Neural progenitor cell (in vitro differentiated cells): ENCODE measurements at regions not wholly inside any gene's neighbourhood (a gene's known extent, or its start where the extent isn't known, plus 50 kb on each side); places are given as distances from the start of the nearest gene placed in this dataset.
A peak's percentile ranks its signal among the peaks of the same experiment; 100 is the strongest.

Experiments
- DNase-seq: peaks from one replicate; pipeline ENCODE4 v3.0.0-alpha.2; 2016; ENCODE audit warnings: low spot score
- H2AFZ ChIP-seq: fragments of 200-600 bp; sonication (generic); replicated peaks from 2 replicates; pipeline ENCODE4 v1.6.1; 2016; ENCODE audit warnings: antibody characterized with exemption
- H3F3A ChIP-seq: fragments of 200-600 bp; sonication (generic); 2 replicates; pipeline ENCODE4 v1.6.1; 2016; ENCODE audit warnings: antibody characterized with exemption, low read depth
- H3K27ac ChIP-seq: fragments of 200-600 bp; sonication (generic); 2 replicates; pipeline ENCODE4 v1.5.1; 2016; ENCODE audit warnings: mild to moderate bottlenecking
- H3K27me3 ChIP-seq: fragments of 200-600 bp; sonication (generic); 2 replicates; pipeline ENCODE4 v1.6.1; 2016; ENCODE audit warnings: mild to moderate bottlenecking, moderate library complexity
- H3K36me3 ChIP-seq: fragments of 200-600 bp; sonication (generic); 2 replicates; pipeline ENCODE4 v1.5.1; 2016
- H3K4me1 ChIP-seq: fragments of 200-600 bp; sonication (generic); 2 replicates; pipeline ENCODE4 v1.6.1; 2016; ENCODE audit warnings: mixed run types
- H3K4me2 ChIP-seq: fragments of 200-600 bp; sonication (generic); 2 replicates; pipeline ENCODE4 v1.6.1; 2016
- H3K4me3 ChIP-seq: fragments of 200-600 bp; sonication (generic); 2 replicates; pipeline ENCODE4 v1.5.1; 2016
- H3K79me2 ChIP-seq: fragments of 200-600 bp; sonication (generic); 2 replicates; pipeline ENCODE4 v1.6.1; 2016; ENCODE audit warnings: low read depth
- H3K9ac ChIP-seq: fragments of 200-600 bp; sonication (generic); 2 replicates; pipeline ENCODE4 v1.6.1; 2016
- H3K9me3 ChIP-seq: fragments of 200-600 bp; sonication (generic); 2 replicates; pipeline ENCODE4 v1.5.1; 2016; ENCODE audit warnings: low read depth
- H4K20me1 ChIP-seq: fragments of 200-600 bp; sonication (generic); 2 replicates; pipeline ENCODE4 v1.6.1; 2016; ENCODE audit warnings: low read depth
- H3K27ac Mint-ChIP-seq: 3 replicates; pipeline ENCODE4 v1.8.0; 2021; ENCODE audit warnings: mixed read lengths
- H3K27me3 Mint-ChIP-seq: 2 replicates; pipeline ENCODE4 v1.8.0; 2022; ENCODE audit warnings: low read depth, mild to moderate bottlenecking, inconsistent platforms, moderate library complexity, mixed read lengths; ENCODE audit not compliant: insufficient read depth
- H3K36me3 Mint-ChIP-seq: 3 replicates; pipeline ENCODE4 v1.8.0; 2021; ENCODE audit warnings: mixed read lengths
- H3K4me1 Mint-ChIP-seq: 3 replicates; pipeline ENCODE4 v1.8.0; 2021; ENCODE audit warnings: mixed read lengths
- H3K4me3 Mint-ChIP-seq: 3 replicates; pipeline ENCODE4 v1.8.0; 2021; ENCODE audit warnings: mild to moderate bottlenecking, moderate library complexity, mixed read lengths
- H3K9me3 Mint-ChIP-seq: 3 replicates; pipeline ENCODE4 v1.8.0; 2020; ENCODE audit warnings: mixed read lengths
- EZH2 ChIP-seq: fragments of 200-600 bp; sonication (generic); IDR thresholded peaks from 2 replicates; pipeline ENCODE4 v1.6.1; 2017; ENCODE audit warnings: antibody characterized with exemption, mild to moderate bottlenecking, moderate library complexity
- EZH2phosphoT487 ChIP-seq: fragments of 200-600 bp; sonication (generic); IDR thresholded peaks from 2 replicates; pipeline ENCODE4 v1.6.1; 2017; ENCODE audit warnings: antibody characterized with exemption
- TF ChIP-seq, protein P1 (sequence below): fragments of 200-600 bp; sonication (generic); IDR thresholded peaks from 2 replicates; pipeline ENCODE4 v1.5.1; 2017; ENCODE audit warnings: antibody characterized with exemption, mild to moderate bottlenecking

GRCh38 chr7:12961910-12962480 lies 274.6 kb downstream of the ARL4A start:
- H3K27me3 Mint-ChIP-seq = no peaks in the 10 kb centered on the region
- Histone ChIP-seq H3K27me3 (no peaks in the 10 kb centered on the region), H3K4me2 (no peak overlapping the region), H3F3A (no peaks in the 10 kb centered on the region), H3K36me3 (no peaks in the 10 kb centered on the region), H3K9me3 (no peaks in the 10 kb centered on the region), H3K4me3 (no peak overlapping the region), H3K79me2 (no peaks in the 10 kb centered on the region), H4K20me1 (no peaks in the 10 kb centered on the region), H3K9ac (no peak overlapping the region), H3K27ac (no peak overlapping the region), H3K4me1 (peaks cover 15% of the 10 kb centered on the region), H2AFZ (no peak overlapping the region)
- no peak overlapping the region for H3K27ac Mint-ChIP-seq
- H3K4me3 Mint-ChIP-seq = no peak overlapping the region
- H3K9me3 Mint-ChIP-seq = peaks cover 4% of the 10 kb centered on the region
- peak; percentile 67 for DNase-seq
- peaks cover 28% of the 10 kb centered on the region for H3K4me1 Mint-ChIP-seq
- TF ChIP-seq EZH2phosphoT487 (no peak), EZH2 (no peak)
- TF ChIP-seq, protein P1, sequence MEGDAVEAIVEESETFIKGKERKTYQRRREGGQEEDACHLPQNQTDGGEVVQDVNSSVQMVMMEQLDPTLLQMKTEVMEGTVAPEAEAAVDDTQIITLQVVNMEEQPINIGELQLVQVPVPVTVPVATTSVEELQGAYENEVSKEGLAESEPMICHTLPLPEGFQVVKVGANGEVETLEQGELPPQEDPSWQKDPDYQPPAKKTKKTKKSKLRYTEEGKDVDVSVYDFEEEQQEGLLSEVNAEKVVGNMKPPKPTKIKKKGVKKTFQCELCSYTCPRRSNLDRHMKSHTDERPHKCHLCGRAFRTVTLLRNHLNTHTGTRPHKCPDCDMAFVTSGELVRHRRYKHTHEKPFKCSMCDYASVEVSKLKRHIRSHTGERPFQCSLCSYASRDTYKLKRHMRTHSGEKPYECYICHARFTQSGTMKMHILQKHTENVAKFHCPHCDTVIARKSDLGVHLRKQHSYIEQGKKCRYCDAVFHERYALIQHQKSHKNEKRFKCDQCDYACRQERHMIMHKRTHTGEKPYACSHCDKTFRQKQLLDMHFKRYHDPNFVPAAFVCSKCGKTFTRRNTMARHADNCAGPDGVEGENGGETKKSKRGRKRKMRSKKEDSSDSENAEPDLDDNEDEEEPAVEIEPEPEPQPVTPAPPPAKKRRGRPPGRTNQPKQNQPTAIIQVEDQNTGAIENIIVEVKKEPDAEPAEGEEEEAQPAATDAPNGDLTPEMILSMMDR = no peak
- peaks cover 7% of the 10 kb centered on the region for H3K36me3 Mint-ChIP-seq

DNA sequence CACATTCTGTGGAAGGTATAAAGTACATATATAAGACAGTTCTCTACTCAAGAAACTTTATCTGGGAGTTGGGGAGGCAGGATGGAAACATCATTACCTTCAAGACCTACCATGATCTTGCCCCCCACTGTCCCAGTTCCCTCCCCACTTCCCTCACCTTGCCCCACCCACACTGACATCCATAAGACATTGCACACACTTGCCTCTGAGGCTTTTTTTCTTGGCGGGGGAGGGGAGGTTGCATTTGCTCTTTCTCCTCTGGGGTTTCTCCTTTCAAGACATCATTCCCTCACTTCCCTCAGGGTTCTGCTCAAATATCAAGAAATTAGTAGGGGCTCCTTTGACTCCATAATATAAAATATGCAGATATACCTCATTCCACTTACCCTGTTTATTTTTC lies 276.0 kb downstream of the ARL4A start:
- DNase-seq = no peak
- Mint-ChIP-seq H3K36me3 (peaks cover 7% of the 10 kb centered on the region), H3K4me3 (no peak overlapping the region), H3K27ac (no peak overlapping the region), H3K9me3 (peaks cover 2% of the 10 kb centered on the region), H3K27me3 (no peaks in the 10 kb centered on the region), H3K4me1 (peaks cover 37% of the 10 kb centered on the region)
- Histone ChIP-seq H4K20me1 (no peaks in the 10 kb centered on the region), H3K36me3 (no peaks in the 10 kb centered on the region), H3K79me2 (no peaks in the 10 kb centered on the region), H3K27ac (no peak overlapping the region), H3K27me3 (no peaks in the 10 kb centered on the region), H2AFZ (no peak overlapping the region), H3K4me1 (peaks cover 16% of the 10 kb centered on the region), H3K9me3 (no peaks in the 10 kb centered on the region), H3K9ac (no peak overlapping the region), H3K4me3 (no peak overlapping the region), H3K4me2 (no peak overlapping the region), H3F3A (no peaks in the 10 kb centered on the region)
- TF ChIP-seq EZH2 (no peak), EZH2phosphoT487 (no peak)
- TF ChIP-seq, protein P1 = no peak

- Histone ChIP-seq H3K27me3 (no peaks in the 10 kb centered on the region), H3K36me3 (no peaks in the 10 kb centered on the region), H4K20me1 (no peaks in the 10 kb centered on the region), H3K27ac (no peak overlapping the region), H3K4me3 (no peak overlapping the region), H2AFZ (no peak overlapping the region), H3F3A (peaks cover 9% of the 10 kb centered on the region), H3K4me1 (peaks cover 29% of the 10 kb centered on the region), H3K79me2 (no peaks in the 10 kb centered on the region), H3K4me2 (no peak overlapping the region), H3K9ac (no peak overlapping the region), H3K9me3 (no peaks in the 10 kb centered on the region)
- peaks cover 2% of the 10 kb centered on the region for H3K9me3 Mint-ChIP-seq
- DNase-seq = no peak
- no peak overlapping the region for H3K27ac Mint-ChIP-seq
- peaks cover 43% of the 10 kb centered on the region for H3K4me1 Mint-ChIP-seq
- no peak overlapping the region for H3K4me3 Mint-ChIP-seq
- peaks cover under 1% of the 10 kb centered on the region for H3K36me3 Mint-ChIP-seq
- TF ChIP-seq EZH2phosphoT487 (no peak), EZH2 (no peak)
- TF ChIP-seq, protein P1 = no peak
- H3K27me3 Mint-ChIP-seq = no peaks in the 10 kb centered on the region
Measured at GRCh38 chr7:12964836-12965235, 277.4 kb downstream of the ARL4A start.
